ENCODE measurements at regions not wholly inside any gene's neighbourhood (a gene's known extent, or its start where the extent isn't known, plus 50 kb on each side); places are given as distances from the start of the nearest gene placed in this dataset.
"Not testable (repeated sequence)": the region's sequence is repeated elsewhere in the genome, so short reads cannot be mapped to it uniquely, and the experiment has no call there.

DNA sequence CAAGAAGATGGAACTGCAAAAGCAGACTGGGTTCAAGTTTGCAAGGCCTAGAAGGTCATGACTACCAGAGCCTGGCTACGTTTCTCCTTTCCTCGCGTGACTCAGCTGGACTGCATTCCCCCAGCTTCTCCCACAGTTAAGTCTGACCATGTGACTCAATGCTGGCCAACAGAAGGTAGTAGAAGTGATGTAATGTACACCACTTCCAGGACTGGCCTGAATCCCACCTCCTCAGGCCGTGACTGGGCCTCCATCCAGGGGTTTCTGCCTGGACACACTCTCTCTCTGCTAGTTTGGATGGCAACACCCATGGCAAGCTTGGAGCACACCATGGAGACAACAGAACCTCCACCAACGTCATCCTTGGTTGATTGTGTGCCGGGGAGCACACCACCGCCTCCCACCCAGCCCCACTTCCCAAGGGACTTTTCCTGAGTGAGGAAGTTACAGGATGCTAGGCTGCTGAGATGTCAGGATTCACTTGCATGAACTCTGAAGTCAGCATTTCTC is 112.0 kb upstream of the CDYL start:
- Histone ChIP-seq H3K27me3 (ENCODE audit: control insufficient read depth, insufficient read depth, low read length) (no peaks in the 10 kb centered on the region), H3K36me3 (ENCODE audit: control insufficient read depth, insufficient read depth, low read length) (no peaks in the 10 kb centered on the region), H3K4me3 (ENCODE audit: low read length) (no peak overlapping the region), H3K9me3 (ENCODE audit: control insufficient read depth, low read length) (no peaks in the 10 kb centered on the region), H3K4me1 (ENCODE audit: control insufficient read depth, insufficient read depth, low read length) (no peaks in the 10 kb centered on the region), H3K9ac (ENCODE audit: low read length) (no peak overlapping the region)

DNA sequence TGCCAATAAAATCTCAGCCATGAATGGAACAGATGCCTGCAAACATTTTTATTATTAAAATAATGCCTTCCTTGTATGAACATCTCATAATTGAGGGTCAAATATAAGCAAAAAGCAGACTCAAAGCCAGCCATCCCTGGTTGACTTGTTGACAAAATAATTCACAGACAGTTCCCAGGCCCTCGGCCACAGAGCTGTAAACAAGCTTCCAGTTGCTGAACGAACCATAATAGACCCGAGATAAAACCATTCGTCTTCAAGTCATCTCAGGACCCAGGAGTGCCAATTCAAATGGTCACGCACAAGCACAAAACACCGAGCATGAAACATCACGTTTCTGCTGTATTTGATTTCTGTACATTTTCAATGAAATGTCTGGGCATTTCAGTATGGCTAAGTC is 113.3 kb upstream of the CDYL start:
- Histone ChIP-seq H3K4me1 (ENCODE audit: control insufficient read depth, insufficient read depth, low read length) (no peaks in the 10 kb centered on the region), H3K4me3 (ENCODE audit: low read length) (no peak overlapping the region), H3K9ac (ENCODE audit: low read length) (no peak overlapping the region), H3K27me3 (ENCODE audit: control insufficient read depth, insufficient read depth, low read length) (no peaks in the 10 kb centered on the region), H3K9me3 (ENCODE audit: control insufficient read depth, low read length) (no peaks in the 10 kb centered on the region), H3K36me3 (ENCODE audit: control insufficient read depth, insufficient read depth, low read length) (no peaks in the 10 kb centered on the region)

DNA sequence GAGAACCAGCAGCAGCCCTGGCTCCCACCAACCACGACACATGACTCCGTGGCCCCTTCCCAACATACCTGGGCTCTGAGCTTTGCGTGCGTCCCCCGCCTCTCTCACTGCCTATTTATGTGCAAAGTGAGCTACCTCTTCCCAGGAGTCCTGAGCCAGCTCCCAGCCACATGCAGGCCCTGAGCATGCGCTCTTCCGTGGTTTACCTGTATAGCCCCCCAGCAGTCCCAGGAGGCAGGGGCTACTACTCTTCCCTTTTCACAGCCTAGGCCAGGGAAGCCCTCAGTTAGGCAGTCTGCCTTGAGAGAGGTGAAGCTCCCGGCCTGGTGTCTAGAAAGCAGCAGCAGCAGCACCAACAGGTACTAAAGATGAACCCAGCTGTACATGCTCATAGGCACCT is 114.8 kb upstream of the CDYL start:
- Histone ChIP-seq H3K27me3 (ENCODE audit: control insufficient read depth, insufficient read depth, low read length) (no peaks in the 10 kb centered on the region), H3K36me3 (ENCODE audit: control insufficient read depth, insufficient read depth, low read length) (no peaks in the 10 kb centered on the region), H3K4me3 (ENCODE audit: low read length) (no peak overlapping the region), H3K9me3 (ENCODE audit: control insufficient read depth, low read length) (no peaks in the 10 kb centered on the region), H3K4me1 (ENCODE audit: control insufficient read depth, insufficient read depth, low read length) (no peaks in the 10 kb centered on the region), H3K9ac (ENCODE audit: low read length) (no peak overlapping the region)

DNA sequence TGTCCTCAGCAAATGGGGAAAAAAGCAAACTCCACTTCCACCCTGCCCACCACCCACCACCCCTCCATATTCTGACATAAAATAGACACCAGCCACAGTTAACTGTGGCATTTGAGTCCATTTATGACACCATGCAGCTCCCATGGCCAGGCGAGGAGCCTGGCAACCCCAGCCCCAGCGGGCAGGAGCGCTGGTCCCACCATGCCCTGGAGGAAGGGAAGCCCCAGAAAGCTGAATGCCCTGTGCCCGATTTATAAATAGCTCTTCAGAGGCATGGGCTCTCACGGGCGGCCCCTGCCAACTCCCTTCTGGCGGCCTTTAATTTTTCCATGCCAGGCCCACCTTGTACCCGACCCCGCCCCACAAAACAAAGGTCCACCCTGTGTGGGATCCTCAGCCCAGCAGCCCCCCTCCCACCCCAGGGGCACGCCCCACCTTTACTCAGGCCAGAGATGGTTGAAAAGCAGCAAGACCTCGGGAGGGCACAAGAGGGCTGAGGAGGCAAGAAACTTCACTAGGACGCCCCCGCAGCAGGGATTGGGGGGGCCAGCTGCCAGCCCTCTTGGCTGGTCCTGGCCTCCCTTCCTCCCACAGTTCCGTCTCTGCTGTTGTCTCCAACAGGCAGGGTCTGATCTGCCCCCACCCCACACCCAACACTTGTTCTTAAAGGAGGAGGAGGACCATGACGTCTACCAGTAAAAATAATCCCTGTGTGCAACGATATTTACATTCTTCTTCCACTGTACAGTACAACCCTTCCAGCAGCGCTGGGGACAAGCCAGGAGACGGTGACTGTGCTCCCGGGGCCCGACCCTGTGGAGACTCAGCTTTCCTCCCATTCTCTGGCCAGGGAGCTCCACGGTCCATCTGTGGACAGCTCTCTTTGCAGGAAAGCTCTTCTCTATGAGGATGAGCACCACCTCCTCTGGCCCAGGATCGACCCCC is 115.6 kb upstream of the CDYL start:
- no peak overlapping the region for H3K9ac ChIP-seq (ENCODE audit: low read length)
- H3K4me3 ChIP-seq (ENCODE audit: low read length) = no peak overlapping the region
- H3K36me3 ChIP-seq (ENCODE audit: control insufficient read depth, insufficient read depth, low read length) = no peaks in the 10 kb centered on the region
- no peaks in the 10 kb centered on the region for H3K27me3 ChIP-seq (ENCODE audit: control insufficient read depth, insufficient read depth, low read length)
- H3K4me1 ChIP-seq (ENCODE audit: control insufficient read depth, insufficient read depth, low read length) = no peaks in the 10 kb centered on the region
- H3K9me3 ChIP-seq (ENCODE audit: control insufficient read depth, low read length) = no peaks in the 10 kb centered on the region

DNA sequence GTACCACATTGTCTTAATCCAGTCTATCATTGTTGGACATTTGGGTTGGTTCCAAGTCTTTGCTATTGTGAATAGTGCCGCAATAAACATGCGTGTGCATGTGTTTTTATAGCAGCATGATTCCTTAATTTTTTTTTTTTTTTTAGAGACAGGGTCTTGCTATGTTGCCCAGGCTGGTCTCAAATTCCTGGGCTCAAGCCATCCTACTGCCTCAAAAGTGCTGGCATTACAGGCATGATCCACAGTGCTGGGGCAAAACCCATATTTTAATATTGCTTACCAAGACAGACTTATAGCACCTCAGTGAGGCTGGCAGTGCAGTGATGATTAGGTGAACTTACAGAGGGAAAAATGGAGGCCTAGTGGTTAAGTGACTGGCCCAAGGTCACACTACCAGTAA is 116.5 kb upstream of the CDYL start:
- not testable (repeated sequence) for H3K4me1 ChIP-seq (ENCODE audit: control insufficient read depth, insufficient read depth, low read length); H3K36me3 ChIP-seq (ENCODE audit: control insufficient read depth, insufficient read depth, low read length); H3K9ac ChIP-seq (ENCODE audit: low read length); H3K27me3 ChIP-seq (ENCODE audit: control insufficient read depth, insufficient read depth, low read length); H3K9me3 ChIP-seq (ENCODE audit: control insufficient read depth, low read length); H3K4me3 ChIP-seq (ENCODE audit: low read length)

DNA sequence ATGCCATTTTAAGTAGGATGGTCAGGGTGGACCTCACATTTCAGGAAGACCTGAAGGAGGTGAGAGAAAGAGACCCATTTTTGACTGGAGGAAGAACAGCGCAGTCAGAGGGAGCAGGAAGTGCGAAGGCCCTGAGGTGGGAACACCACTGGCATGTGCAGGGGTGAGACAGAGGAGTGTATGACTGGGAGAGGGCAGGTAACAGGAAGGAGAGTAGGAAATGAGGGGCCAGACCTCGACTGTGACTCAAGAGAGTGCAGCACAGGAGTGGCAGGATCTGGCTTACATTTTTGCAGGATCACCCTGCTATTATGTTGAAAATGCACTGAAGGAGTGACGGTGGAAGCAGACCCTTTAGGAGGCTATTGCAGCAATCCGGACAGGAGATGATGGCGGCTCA is 117.7 kb upstream of the CDYL start:
- Histone ChIP-seq H3K27me3 (ENCODE audit: control insufficient read depth, insufficient read depth, low read length) (no peaks in the 10 kb centered on the region), H3K4me3 (ENCODE audit: low read length) (no peak overlapping the region), H3K9me3 (ENCODE audit: control insufficient read depth, low read length) (no peaks in the 10 kb centered on the region), H3K36me3 (ENCODE audit: control insufficient read depth, insufficient read depth, low read length) (no peaks in the 10 kb centered on the region), H3K4me1 (ENCODE audit: control insufficient read depth, insufficient read depth, low read length) (no peaks in the 10 kb centered on the region), H3K9ac (ENCODE audit: low read length) (no peak overlapping the region)

DNA sequence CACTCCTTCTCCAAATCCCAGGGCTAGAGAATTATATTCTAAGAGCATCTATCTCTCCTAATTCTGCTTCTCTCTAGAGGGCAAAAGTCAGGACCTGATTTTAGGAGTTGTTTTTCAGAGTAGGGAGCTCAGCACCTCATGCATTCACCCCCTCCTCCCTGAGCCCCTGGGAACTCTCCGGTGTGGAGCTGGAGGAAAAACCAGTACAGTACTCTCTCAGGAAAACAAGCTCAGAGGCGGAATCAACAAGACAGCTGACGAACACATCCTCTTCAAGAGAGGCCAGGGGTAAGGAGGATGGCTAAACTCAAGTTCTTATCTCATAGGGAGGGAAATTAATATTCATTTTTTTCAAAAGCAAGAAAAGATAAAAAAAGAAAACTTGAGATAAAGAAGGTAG is 120.1 kb upstream of the CDYL start:
- Histone ChIP-seq H3K36me3 (ENCODE audit: control insufficient read depth, insufficient read depth, low read length) (no peaks in the 10 kb centered on the region), H3K4me3 (ENCODE audit: low read length) (no peak overlapping the region), H3K27me3 (ENCODE audit: control insufficient read depth, insufficient read depth, low read length) (no peaks in the 10 kb centered on the region), H3K9me3 (ENCODE audit: control insufficient read depth, low read length) (no peaks in the 10 kb centered on the region), H3K4me1 (ENCODE audit: control insufficient read depth, insufficient read depth, low read length) (no peaks in the 10 kb centered on the region), H3K9ac (ENCODE audit: low read length) (no peak overlapping the region)

DNA sequence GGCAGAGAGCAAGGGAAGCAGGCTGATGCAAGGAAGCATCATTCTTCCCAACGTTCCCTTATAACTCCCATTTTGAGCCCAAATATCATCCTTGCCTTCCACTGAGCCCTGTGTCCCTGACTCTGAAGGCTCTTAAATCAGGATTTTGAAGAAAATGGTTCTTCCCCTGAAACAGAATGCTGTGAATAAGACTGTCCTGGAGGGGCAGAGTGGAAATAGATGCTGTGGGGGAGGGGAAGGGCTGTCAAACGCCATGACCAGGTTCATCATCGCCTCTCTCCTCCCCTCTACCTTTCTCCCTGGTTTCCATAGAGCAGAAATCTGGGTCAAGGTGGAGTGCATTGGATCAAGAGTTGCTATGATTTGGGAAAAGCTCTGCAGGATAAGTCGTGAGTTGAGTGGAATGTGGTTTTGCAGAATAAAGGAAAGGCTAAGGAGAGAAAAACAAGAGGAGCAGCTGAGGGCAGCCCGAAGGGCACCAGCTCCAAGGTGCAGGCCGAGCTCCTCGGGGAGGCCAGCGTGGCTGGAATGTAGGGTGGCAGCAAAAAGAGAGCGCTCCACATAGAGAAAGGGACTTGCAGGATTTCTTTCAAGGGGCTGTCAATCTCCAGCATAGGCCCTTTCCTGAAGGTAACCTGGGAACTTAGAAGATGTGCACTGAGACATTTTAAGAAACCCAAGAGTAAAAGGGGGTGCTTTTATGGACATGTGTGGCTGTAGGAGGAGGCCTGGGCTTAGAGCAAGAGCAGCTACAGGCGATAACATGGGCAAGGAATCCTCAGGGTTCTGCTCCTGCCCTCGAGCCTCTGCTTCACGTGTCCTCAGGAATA is 120.8 kb upstream of the CDYL start:
- Histone ChIP-seq H3K9ac (ENCODE audit: low read length) (no peak overlapping the region), H3K9me3 (ENCODE audit: control insufficient read depth, low read length) (no peaks in the 10 kb centered on the region), H3K4me1 (ENCODE audit: control insufficient read depth, insufficient read depth, low read length) (no peaks in the 10 kb centered on the region), H3K4me3 (ENCODE audit: low read length) (no peak overlapping the region), H3K27me3 (ENCODE audit: control insufficient read depth, insufficient read depth, low read length) (no peaks in the 10 kb centered on the region), H3K36me3 (ENCODE audit: control insufficient read depth, insufficient read depth, low read length) (no peaks in the 10 kb centered on the region)

DNA sequence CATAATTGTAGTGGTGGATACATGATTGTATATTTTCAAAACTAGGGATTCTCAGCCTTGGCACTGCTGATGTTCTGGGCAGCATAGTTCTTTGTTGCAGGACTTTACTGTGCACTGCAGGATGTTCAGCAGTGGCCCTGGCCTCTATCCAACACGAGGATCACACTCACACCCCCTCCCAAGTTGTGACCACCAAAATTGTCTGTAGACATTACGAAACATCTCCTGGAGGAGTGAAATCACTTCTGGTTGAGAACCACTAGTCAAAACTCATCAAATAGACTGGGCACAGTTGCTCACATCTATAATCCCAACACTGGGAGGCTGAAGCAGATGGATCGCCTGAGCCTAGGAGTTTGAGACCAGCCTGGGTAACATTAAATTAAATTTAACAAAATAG is 123.1 kb upstream of the CDYL start:
- Histone ChIP-seq H3K27me3 (ENCODE audit: control insufficient read depth, insufficient read depth, low read length) (no peaks in the 10 kb centered on the region), H3K4me1 (ENCODE audit: control insufficient read depth, insufficient read depth, low read length) (no peaks in the 10 kb centered on the region), H3K36me3 (ENCODE audit: control insufficient read depth, insufficient read depth, low read length) (no peaks in the 10 kb centered on the region), H3K4me3 (ENCODE audit: low read length) (no peak overlapping the region), H3K9me3 (ENCODE audit: control insufficient read depth, low read length) (no peaks in the 10 kb centered on the region), H3K9ac (ENCODE audit: low read length) (no peak overlapping the region)

DNA sequence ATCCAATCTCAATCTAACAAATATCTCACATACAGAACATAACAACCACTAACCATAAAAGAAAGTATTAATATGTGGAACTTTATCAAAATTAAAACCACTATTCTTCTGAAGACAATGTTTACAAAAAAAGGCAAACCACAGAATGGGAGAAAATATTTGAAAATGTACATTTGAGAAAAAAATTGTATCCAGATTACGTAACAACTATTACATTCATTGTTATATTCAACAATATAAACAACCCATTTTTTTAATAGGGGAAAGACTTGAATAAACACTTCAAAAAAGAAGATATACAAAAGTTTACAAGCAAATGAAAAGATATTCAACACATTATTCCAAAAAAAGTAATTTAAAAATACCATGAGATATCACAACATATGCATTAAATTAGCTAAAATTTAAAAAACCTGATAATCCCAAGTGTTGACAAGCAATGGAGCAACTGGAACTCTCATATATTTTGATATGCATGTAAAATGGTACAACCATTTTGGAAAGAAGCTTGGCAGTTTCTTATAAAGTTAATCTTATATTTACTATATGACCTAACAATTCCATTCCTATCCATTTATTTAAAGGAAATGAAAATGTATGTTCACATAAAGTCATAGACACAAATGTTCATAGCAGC is 124.3 kb upstream of the CDYL start:
- no peak overlapping the region for H3K4me3 ChIP-seq (ENCODE audit: low read length)
- H3K4me1 ChIP-seq (ENCODE audit: control insufficient read depth, insufficient read depth, low read length) = peaks cover 6% of the 10 kb centered on the region
- no peaks in the 10 kb centered on the region for H3K9me3 ChIP-seq (ENCODE audit: control insufficient read depth, low read length)
- no peaks in the 10 kb centered on the region for H3K36me3 ChIP-seq (ENCODE audit: control insufficient read depth, insufficient read depth, low read length)
- H3K9ac ChIP-seq (ENCODE audit: low read length) = no peak overlapping the region
- H3K27me3 ChIP-seq (ENCODE audit: control insufficient read depth, insufficient read depth, low read length) = no peaks in the 10 kb centered on the region

DNA sequence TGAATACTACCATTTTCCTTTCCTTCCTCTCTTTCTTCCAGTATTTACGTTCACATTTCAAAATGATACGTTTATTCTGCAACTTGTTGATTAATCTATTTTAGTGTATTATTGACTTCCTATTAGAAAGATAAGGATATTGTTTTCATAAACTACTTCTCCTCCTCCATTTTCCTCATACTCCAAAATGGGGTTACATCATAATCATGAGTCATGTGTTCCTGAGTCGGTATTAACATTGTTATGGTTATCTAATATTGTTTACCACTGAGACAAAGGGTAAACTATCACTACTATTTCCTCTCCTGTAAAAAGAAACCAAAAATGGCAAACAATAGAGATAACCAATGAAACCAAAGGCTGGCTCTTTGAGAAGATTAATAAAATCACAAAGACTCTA is 126.5 kb upstream of the CDYL start:
- no peak overlapping the region for H3K9ac ChIP-seq (ENCODE audit: low read length)
- H3K36me3 ChIP-seq (ENCODE audit: control insufficient read depth, insufficient read depth, low read length) = no peaks in the 10 kb centered on the region
- peaks cover 6% of the 10 kb centered on the region for H3K4me1 ChIP-seq (ENCODE audit: control insufficient read depth, insufficient read depth, low read length)
- no peaks in the 10 kb centered on the region for H3K9me3 ChIP-seq (ENCODE audit: control insufficient read depth, low read length)
- no peak overlapping the region for H3K4me3 ChIP-seq (ENCODE audit: low read length)
- no peaks in the 10 kb centered on the region for H3K27me3 ChIP-seq (ENCODE audit: control insufficient read depth, insufficient read depth, low read length)

Data from mucosa of stomach (tissue), 1 donor.